ENCODE measurements at regions not wholly inside any gene's neighbourhood (a gene's known extent, or its start where the extent isn't known, plus 50 kb on each side); places are given as distances from the start of the nearest gene placed in this dataset.

GRCh38 chr16:86018941-86019340 lies 120.0 kb downstream of the IRF8 start:
- Histone ChIP-seq H3K9ac (ENCODE audit: low read depth, low read length) (no peak overlapping the region), H3K4me1 (ENCODE audit: insufficient read depth, low read length) (no peaks in the 10 kb centered on the region), H3K36me3 (ENCODE audit: insufficient read depth, low read length) (no peaks in the 10 kb centered on the region), H3K9me3 (ENCODE audit: control insufficient read depth, insufficient read depth, low read length) (peaks cover 2% of the 10 kb centered on the region)

DNA sequence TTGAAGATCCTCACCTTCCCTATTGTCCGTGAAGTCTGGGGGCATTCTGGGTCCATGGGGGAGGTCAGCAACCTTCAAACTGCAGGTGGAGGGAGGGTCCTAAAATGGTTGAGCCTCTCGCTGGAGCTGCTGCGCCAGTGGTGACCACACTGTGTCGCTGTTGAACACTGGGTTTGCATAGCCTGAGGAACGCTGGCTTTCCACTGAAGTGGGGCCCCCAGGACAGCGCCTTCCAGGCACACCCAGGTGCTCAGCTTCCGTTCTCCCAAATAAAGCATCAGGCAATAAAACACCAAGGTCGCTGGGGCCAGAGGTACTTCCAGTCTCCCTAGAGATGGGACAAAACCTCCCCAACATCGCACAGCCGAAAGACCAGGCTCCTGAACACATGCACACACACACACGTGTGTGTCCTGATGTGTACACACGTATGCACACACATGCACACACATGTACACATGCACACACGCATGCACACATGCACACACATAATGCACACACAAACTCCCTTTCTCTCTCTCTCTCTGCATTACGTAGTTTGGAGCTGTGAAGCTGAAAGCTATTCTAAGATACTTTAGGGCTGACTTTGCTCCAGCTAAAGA lies 120.6 kb downstream of the IRF8 start:
- H3K9ac ChIP-seq (ENCODE audit: low read depth, low read length): no peak overlapping the region
- H3K36me3 ChIP-seq (ENCODE audit: insufficient read depth, low read length): no peaks in the 10 kb centered on the region
- H3K9me3 ChIP-seq (ENCODE audit: control insufficient read depth, insufficient read depth, low read length): peaks cover 2% of the 10 kb centered on the region
- no peaks in the 10 kb centered on the region for H3K4me1 ChIP-seq (ENCODE audit: insufficient read depth, low read length)

- Histone ChIP-seq H3K9me3 (ENCODE audit: control insufficient read depth, insufficient read depth, low read length) (peaks cover 2% of the 10 kb centered on the region), H3K9ac (ENCODE audit: low read depth, low read length) (no peak overlapping the region), H3K36me3 (ENCODE audit: insufficient read depth, low read length) (no peaks in the 10 kb centered on the region), H3K4me1 (ENCODE audit: insufficient read depth, low read length) (no peaks in the 10 kb centered on the region)
These were observed 122.0 kb downstream of the IRF8 start for GRCh38 chr16:86020971-86021370.

GRCh38 chr16:86022381-86022960 lies 123.5 kb downstream of the IRF8 start:
- Histone ChIP-seq H3K4me1 (ENCODE audit: insufficient read depth, low read length) (no peaks in the 10 kb centered on the region), H3K36me3 (ENCODE audit: insufficient read depth, low read length) (no peaks in the 10 kb centered on the region), H3K9ac (ENCODE audit: low read depth, low read length) (no peak overlapping the region), H3K9me3 (ENCODE audit: control insufficient read depth, insufficient read depth, low read length) (peaks cover 2% of the 10 kb centered on the region)

- H3K4me1 ChIP-seq (ENCODE audit: insufficient read depth, low read length): 0 out of 2 replicates have a peak, but pooled peaks cover 2% of the 10 kb centered on the region
- H3K36me3 ChIP-seq (ENCODE audit: insufficient read depth, low read length): no peaks in the 10 kb centered on the region
- no peak overlapping the region for H3K9ac ChIP-seq (ENCODE audit: low read depth, low read length)
- H3K9me3 ChIP-seq (ENCODE audit: control insufficient read depth, insufficient read depth, low read length): peaks cover 2% of the 10 kb centered on the region
These were observed 125.2 kb downstream of the IRF8 start for GRCh38 chr16:86024210-86024609.

DNA sequence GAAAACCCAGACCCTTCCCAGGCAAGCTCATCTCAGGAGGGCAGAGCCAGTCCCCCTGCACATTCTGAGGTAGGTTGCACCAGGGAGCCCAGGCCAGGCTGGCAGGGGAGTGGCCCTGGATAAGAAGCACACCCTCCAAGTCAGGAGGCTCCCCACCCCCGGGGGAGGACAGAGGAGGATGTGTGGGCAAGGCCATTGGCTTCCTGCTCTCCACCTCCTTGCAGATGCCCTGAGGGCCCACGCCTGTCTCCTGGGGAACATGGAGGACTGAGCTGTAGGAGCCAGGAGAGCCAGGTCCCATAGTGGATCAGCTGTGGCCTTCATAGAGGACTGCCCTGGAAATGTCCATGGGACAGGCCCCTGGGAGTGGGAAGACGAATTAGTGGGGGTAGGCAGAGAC lies 126.7 kb downstream of the IRF8 start:
- no peaks in the 10 kb centered on the region for H3K36me3 ChIP-seq (ENCODE audit: insufficient read depth, low read length)
- H3K4me1 ChIP-seq (ENCODE audit: insufficient read depth, low read length): peaks cover 3% of the 10 kb centered on the region; the same call in 1 of the 2 replicates
- H3K9ac ChIP-seq (ENCODE audit: low read depth, low read length): no peak overlapping the region
- H3K9me3 ChIP-seq (ENCODE audit: control insufficient read depth, insufficient read depth, low read length): peaks cover 2% of the 10 kb centered on the region

DNA sequence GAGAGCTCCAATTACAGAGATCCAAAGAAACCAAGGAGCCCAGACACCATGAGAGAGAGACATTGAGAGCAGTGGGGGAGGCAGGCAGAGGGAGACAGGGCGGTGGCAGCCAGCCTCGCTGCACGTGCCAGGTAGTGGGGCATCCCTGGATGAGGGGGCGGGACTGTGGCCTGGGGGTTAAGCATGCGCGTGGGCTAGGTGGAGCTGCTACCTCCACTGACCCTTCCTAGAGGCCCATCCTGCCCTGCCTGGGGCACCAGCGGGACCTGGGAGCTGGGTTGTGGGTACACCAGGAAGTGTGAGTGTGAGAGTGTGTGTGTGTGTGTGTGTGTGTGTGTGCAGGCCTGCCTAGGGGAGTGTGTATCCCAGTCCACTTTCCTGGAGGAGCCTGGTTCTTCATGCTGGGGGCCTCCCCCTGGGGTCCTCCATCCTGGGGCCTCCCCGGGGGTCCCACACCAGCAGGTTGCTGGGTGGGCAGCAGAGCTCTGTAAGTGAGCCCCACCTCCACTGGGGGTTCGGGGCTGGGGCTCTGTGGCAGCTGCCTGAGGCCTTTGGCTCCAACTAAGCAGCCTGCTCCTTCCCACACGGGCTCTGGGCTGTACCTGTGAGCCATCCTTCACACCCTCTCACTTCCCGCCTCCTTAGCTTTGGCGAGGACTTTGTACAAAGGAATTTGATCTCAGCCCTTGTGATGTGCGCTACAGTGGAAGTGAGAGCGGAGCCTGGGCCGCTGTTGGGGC lies 127.4 kb downstream of the IRF8 start:
- H3K4me1 ChIP-seq (ENCODE audit: insufficient read depth, low read length): peaks cover 3% of the 10 kb centered on the region; the same call in 1 of the 2 replicates
- no peak overlapping the region for H3K9ac ChIP-seq (ENCODE audit: low read depth, low read length)
- H3K36me3 ChIP-seq (ENCODE audit: insufficient read depth, low read length): no peaks in the 10 kb centered on the region
- H3K9me3 ChIP-seq (ENCODE audit: control insufficient read depth, insufficient read depth, low read length): peaks cover 2% of the 10 kb centered on the region

DNA sequence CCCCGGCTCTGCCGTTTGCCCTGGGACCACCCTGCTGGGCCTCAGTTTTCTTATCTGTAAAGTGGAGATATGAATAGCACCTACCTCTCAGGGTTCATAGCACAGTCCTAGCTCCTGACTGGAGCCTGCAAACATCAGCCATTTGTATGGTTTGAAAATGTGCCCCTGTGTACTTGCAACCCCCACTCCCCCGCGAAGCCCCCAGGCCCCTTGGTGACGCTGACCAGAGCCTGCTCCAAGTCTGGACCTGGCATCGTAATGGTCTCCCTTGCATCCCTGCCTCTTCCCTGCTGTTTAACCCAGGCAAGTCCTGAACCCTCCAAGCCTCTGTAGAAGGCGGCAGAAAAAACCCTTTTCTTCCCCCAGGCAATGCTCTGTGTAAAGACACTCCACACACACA lies 128.0 kb downstream of the IRF8 start:
- Histone ChIP-seq H3K9ac (ENCODE audit: low read depth, low read length) (no peak overlapping the region), H3K9me3 (ENCODE audit: control insufficient read depth, insufficient read depth, low read length) (peaks cover 2% of the 10 kb centered on the region), H3K36me3 (ENCODE audit: insufficient read depth, low read length) (no peaks in the 10 kb centered on the region), H3K4me1 (ENCODE audit: insufficient read depth, low read length) (peaks cover 3% of the 10 kb centered on the region; the same call in 1 of the 2 replicates)

- Histone ChIP-seq H3K9me3 (ENCODE audit: control insufficient read depth, insufficient read depth, low read length) (peaks cover 2% of the 10 kb centered on the region), H3K4me1 (ENCODE audit: insufficient read depth, low read length) (peaks cover 3% of the 10 kb centered on the region; the same call in 1 of the 2 replicates), H3K36me3 (ENCODE audit: insufficient read depth, low read length) (no peaks in the 10 kb centered on the region), H3K9ac (ENCODE audit: low read depth, low read length) (no peak overlapping the region)
These were observed 128.6 kb downstream of the IRF8 start for GRCh38 chr16:86027373-86028126.

DNA sequence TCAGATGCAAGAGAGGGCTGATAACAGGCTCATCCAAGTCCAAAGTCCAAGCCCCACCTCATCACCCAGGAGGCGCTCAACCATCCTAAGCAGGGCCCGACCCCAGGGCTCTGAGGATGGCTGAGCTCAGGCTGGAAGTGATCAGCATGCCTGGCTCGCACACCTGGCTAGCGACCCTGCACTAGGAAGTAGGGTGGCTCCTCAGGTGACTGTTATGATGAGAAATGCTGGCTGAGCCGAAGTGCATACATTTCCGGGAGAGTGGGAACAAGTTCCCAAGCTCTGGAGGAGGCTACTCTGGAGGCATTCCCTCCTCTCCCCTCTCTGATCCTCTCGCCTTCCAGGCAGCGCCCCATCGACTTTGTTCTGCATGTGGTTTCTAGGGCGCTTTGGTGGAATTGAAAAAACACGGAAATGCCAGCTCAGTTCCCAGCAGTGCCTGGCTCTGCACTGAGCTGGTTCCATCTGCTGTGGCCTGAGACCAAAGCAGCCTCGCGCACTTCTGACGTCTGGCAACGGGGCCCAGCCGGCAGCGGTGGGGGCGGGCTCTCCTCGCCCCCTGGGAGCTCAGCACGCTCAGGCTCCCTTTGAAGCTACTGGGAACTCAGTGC lies 130.3 kb downstream of the IRF8 start:
- Histone ChIP-seq H3K9ac (ENCODE audit: low read depth, low read length) (no peak overlapping the region), H3K9me3 (ENCODE audit: control insufficient read depth, insufficient read depth, low read length) (no peaks in the 10 kb centered on the region), H3K36me3 (ENCODE audit: insufficient read depth, low read length) (no peaks in the 10 kb centered on the region), H3K4me1 (ENCODE audit: insufficient read depth, low read length) (peaks cover 3% of the 10 kb centered on the region; the same call in 1 of the 2 replicates)

- Histone ChIP-seq H3K4me1 (ENCODE audit: insufficient read depth, low read length) (peaks cover 3% of the 10 kb centered on the region; the same call in 1 of the 2 replicates), H3K9me3 (ENCODE audit: control insufficient read depth, insufficient read depth, low read length) (no peaks in the 10 kb centered on the region), H3K36me3 (ENCODE audit: insufficient read depth, low read length) (no peaks in the 10 kb centered on the region), H3K9ac (ENCODE audit: low read depth, low read length) (no peak overlapping the region)
These were observed 131.2 kb downstream of the IRF8 start for GRCh38 chr16:86030116-86030515.

DNA sequence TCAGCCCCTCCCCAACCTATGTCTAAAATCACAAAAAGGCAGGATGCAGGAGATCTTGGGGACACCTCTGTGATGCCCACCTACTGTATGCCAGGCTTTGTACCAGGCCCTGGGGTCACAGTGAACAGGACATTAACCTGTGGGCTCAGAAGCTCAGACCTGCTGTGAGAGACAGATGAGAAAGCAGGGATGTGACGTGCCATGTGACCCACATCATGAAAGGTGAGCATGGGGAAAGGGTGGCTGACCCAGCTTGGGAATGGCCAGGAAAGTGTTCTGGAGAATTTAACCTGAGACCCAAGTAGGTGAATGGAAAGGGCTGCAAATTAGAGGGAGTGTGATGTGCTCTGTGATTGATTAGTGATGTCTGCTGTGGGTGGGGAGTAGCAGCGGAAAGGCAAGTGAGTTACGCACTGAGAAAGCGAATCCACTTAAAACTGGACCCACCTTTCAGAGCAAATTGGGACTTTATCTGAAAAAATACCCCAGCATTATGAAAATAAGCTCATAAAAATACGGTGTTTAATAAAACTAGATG lies 132.2 kb downstream of the IRF8 start:
- Histone ChIP-seq H3K4me1 (ENCODE audit: insufficient read depth, low read length) (peaks cover 3% of the 10 kb centered on the region; the same call in 1 of the 2 replicates), H3K36me3 (ENCODE audit: insufficient read depth, low read length) (no peaks in the 10 kb centered on the region), H3K9me3 (ENCODE audit: control insufficient read depth, insufficient read depth, low read length) (no peaks in the 10 kb centered on the region), H3K9ac (ENCODE audit: low read depth, low read length) (no peak overlapping the region)

- no peak overlapping the region for H3K9ac ChIP-seq (ENCODE audit: low read depth, low read length)
- peaks cover 3% of the 10 kb centered on the region; the same call in 1 of the 2 replicates for H3K4me1 ChIP-seq (ENCODE audit: insufficient read depth, low read length)
- H3K36me3 ChIP-seq (ENCODE audit: insufficient read depth, low read length): no peaks in the 10 kb centered on the region
- H3K9me3 ChIP-seq (ENCODE audit: control insufficient read depth, insufficient read depth, low read length): no peaks in the 10 kb centered on the region
These were observed 134.1 kb downstream of the IRF8 start for GRCh38 chr16:86033016-86033474.

- H3K36me3 ChIP-seq (ENCODE audit: insufficient read depth, low read length): no peaks in the 10 kb centered on the region
- no peak overlapping the region for H3K9ac ChIP-seq (ENCODE audit: low read depth, low read length)
- no peaks in the 10 kb centered on the region for H3K9me3 ChIP-seq (ENCODE audit: control insufficient read depth, insufficient read depth, low read length)
- peaks cover 3% of the 10 kb centered on the region; the same call in 1 of the 2 replicates for H3K4me1 ChIP-seq (ENCODE audit: insufficient read depth, low read length)
These were observed 135.0 kb downstream of the IRF8 start for GRCh38 chr16:86033971-86034370.

All from ES-I3 (cell line).